Right atrium auricular region (tissue), 2 donors: ENCODE measurements at regions not wholly inside any gene's neighbourhood (a gene's known extent, or its start where the extent isn't known, plus 50 kb on each side); places are given as distances from the start of the nearest gene placed in this dataset.

Experiments used
- DNase-seq: peaks from one replicate; pipeline ENCODE4 v3.0.0-alpha.2; 2019; ENCODE audit warnings: low spot score
- H3K27ac ChIP-seq, 2 donors: fragments of 200-600 bp; sonication (generic); 1 replicate in 1 of 2; 2 replicates in 1 of 2; pipeline ENCODE4 v1.5.1; 2016 to 2019
- H3K27me3 ChIP-seq, 2 donors: fragments of 200-600 bp; sonication (generic); one replicate each; pipeline versions ENCODE4 v1.5.1 to v1.6.0; 2017 to 2019
- H3K36me3 ChIP-seq: fragments of 200-600 bp; sonication (generic); one replicate; pipeline ENCODE4 v1.5.1; 2016
- H3K4me1 ChIP-seq, 2 donors: fragments of 200-600 bp; sonication (generic); one replicate each; pipeline versions ENCODE4 v1.5.1 to v1.6.0; 2017 to 2019
- H3K4me3 ChIP-seq, 2 donors: fragments of 200-600 bp; sonication (generic); 1 replicate in 1 of 2; 2 replicates in 1 of 2; pipeline ENCODE4 v1.5.1; 2017 to 2019; ENCODE audit warnings: mild to moderate bottlenecking in 1 of 2, moderate library complexity in 1 of 2
- H3K9me3 ChIP-seq, 2 donors: fragments of 200-600 bp; sonication (generic); one replicate each; pipeline ENCODE4 v1.5.1; 2019
- CTCF ChIP-seq, 2 donors: fragments of 200-600 bp; sonication (generic); IDR thresholded peaks; one replicate each; pipeline ENCODE4 v1.5.1; 2019; ENCODE audit warnings: antibody characterized with exemption in 2 of 2

GRCh38 chr3:144317961-144318360, 346.3 kb downstream of the DIPK2A start:
- no peaks in the 10 kb centered on the region for H3K27me3 ChIP-seq
- no peak for TF ChIP-seq CTCF (IDR thresholded peaks at IDR 0.05)
- no peak overlapping the region for H3K27ac ChIP-seq
- H3K4me1 ChIP-seq, result no peaks in the 10 kb centered on the region
- H3K9me3 ChIP-seq, result no peaks in the 10 kb centered on the region
- DNase-seq, result no peak
- H3K36me3 ChIP-seq, result no peaks in the 10 kb centered on the region
- no peak overlapping the region for H3K4me3 ChIP-seq

GRCh38 chr3:144324076-144324475, 352.5 kb downstream of the DIPK2A start:
- no peak for TF ChIP-seq CTCF (IDR thresholded peaks at IDR 0.05)
- Histone ChIP-seq H3K36me3 (no peaks in the 10 kb centered on the region), H3K9me3 (peaks cover 0 to 17% of the 10 kb centered on the region in 2 donors), H3K27ac (no peak overlapping the region), H3K4me3 (no peak overlapping the region), H3K27me3 (no peaks in the 10 kb centered on the region), H3K4me1 (no peaks in the 10 kb centered on the region)
- no peak for DNase-seq

GRCh38 chr3:144332868-144333267, 361.2 kb downstream of the DIPK2A start:
- H3K4me3 ChIP-seq, result no peak overlapping the region
- no peak for DNase-seq
- TF ChIP-seq CTCF (IDR thresholded peaks at IDR 0.05), result no peak
- H3K27ac ChIP-seq, result no peak overlapping the region
- no peaks in the 10 kb centered on the region for H3K27me3 ChIP-seq
- peaks cover 0 to 11% of the 10 kb centered on the region in 2 donors for H3K9me3 ChIP-seq
- H3K4me1 ChIP-seq, result no peaks in the 10 kb centered on the region
- H3K36me3 ChIP-seq, result no peaks in the 10 kb centered on the region

GRCh38 chr3:144341471-144341870, 369.8 kb downstream of the DIPK2A start:
- no peak for TF ChIP-seq CTCF (IDR thresholded peaks at IDR 0.05)
- Histone ChIP-seq H3K4me3 (no peak overlapping the region), H3K27me3 (no peaks in the 10 kb centered on the region), H3K4me1 (no peaks in the 10 kb centered on the region), H3K36me3 (no peaks in the 10 kb centered on the region), H3K27ac (no peak overlapping the region), H3K9me3 (no peaks in the 10 kb centered on the region)
- no peak for DNase-seq

- H3K9me3 ChIP-seq, result no peaks in the 10 kb centered on the region
- no peak overlapping the region for H3K4me3 ChIP-seq
- H3K4me1 ChIP-seq, result no peaks in the 10 kb centered on the region
- H3K27me3 ChIP-seq, result no peaks in the 10 kb centered on the region
- no peaks in the 10 kb centered on the region for H3K36me3 ChIP-seq
- no peak overlapping the region for H3K27ac ChIP-seq
- no peak for DNase-seq
- TF ChIP-seq CTCF (IDR thresholded peaks at IDR 0.05), result no peak
These were observed 371.7 kb downstream of the DIPK2A start for GRCh38 chr3:144343343-144343742.

GRCh38 chr3:144343777-144344176, 372.2 kb downstream of the DIPK2A start:
- Histone ChIP-seq H3K4me3 (no peak overlapping the region), H3K36me3 (no peaks in the 10 kb centered on the region), H3K27ac (no peak overlapping the region), H3K27me3 (no peaks in the 10 kb centered on the region), H3K9me3 (no peaks in the 10 kb centered on the region), H3K4me1 (no peaks in the 10 kb centered on the region)
- no peak for DNase-seq
- no peak for TF ChIP-seq CTCF (IDR thresholded peaks at IDR 0.05)
